Keratinocyte (primary cell): ENCODE measurements at regions not wholly inside any gene's neighbourhood (a gene's known extent, or its start where the extent isn't known, plus 50 kb on each side); places are given as distances from the start of the nearest gene placed in this dataset.

Experiments used
- EZH2 ChIP-seq: IDR thresholded peaks from one replicate; pipeline ENCODE4 v1.6.1; 2012; ENCODE audit warnings: inconsistent platforms, mild to moderate bottlenecking, low read length, moderate library complexity
- TF ChIP-seq, protein P1 (sequence below), 3 experiments: IDR thresholded peaks in 1 of 3; conservative IDR thresholded peaks in 1 of 3; optimal IDR thresholded peaks in 1 of 3; 2 replicates in 2 of 3; 3 replicates in 1 of 3; pipeline versions ENCODE3 to v1.5.1; 2011; ENCODE audit warnings: low read length in 3 of 3, mild to moderate bottlenecking in 3 of 3, moderate library complexity in 2 of 3, control low read depth in 1 of 3, inconsistent platforms in 1 of 3; ENCODE audit not compliant: insufficient read depth in 2 of 3; ENCODE audit errors: extremely low read depth in 1 of 3

DNA sequence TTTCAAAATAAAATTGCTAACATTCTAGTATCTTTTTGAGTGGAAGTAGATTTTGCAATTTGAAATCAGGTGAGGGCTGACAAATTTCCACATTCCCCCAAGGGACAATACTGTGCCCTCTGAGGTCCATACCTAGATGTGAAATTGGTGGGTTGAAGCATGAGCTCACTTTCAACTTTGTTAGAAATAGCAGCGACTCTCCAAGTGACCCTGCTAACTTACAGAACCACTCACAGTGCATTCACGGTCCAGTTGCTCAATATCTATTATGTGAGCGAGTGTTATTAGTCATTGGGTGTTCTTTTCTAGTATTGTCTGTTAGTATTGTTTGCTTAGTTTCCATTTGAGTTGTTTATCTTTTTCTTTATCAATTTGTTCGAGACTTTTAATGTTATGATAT lies 53.6 kb upstream of the ASB17 start:
- TF ChIP-seq, protein P1, sequence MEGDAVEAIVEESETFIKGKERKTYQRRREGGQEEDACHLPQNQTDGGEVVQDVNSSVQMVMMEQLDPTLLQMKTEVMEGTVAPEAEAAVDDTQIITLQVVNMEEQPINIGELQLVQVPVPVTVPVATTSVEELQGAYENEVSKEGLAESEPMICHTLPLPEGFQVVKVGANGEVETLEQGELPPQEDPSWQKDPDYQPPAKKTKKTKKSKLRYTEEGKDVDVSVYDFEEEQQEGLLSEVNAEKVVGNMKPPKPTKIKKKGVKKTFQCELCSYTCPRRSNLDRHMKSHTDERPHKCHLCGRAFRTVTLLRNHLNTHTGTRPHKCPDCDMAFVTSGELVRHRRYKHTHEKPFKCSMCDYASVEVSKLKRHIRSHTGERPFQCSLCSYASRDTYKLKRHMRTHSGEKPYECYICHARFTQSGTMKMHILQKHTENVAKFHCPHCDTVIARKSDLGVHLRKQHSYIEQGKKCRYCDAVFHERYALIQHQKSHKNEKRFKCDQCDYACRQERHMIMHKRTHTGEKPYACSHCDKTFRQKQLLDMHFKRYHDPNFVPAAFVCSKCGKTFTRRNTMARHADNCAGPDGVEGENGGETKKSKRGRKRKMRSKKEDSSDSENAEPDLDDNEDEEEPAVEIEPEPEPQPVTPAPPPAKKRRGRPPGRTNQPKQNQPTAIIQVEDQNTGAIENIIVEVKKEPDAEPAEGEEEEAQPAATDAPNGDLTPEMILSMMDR (optimal IDR thresholded peaks at IDR 0.05 in 1 of 3, IDR thresholded peaks at IDR 0.05 in 1 of 3, conservative IDR thresholded peaks at IDR 0.05 in 1 of 3; ENCODE audit: extremely low read depth in 1 of 3, insufficient read depth in 2 of 3, low read length in 3 of 3), result no peak
- TF ChIP-seq EZH2, result no peak
